ENCODE measurements at regions not wholly inside any gene's neighbourhood (a gene's known extent, or its start where the extent isn't known, plus 50 kb on each side); places are given as distances from the start of the nearest gene placed in this dataset.

GRCh38 chr18:40016405-40016804 is 1938.6 kb upstream of the PIK3C3 start:
- Histone ChIP-seq H3K4me3 (no peak overlapping the region), H3K4me1 (no peaks in the 10 kb centered on the region), H3K36me3 (no peaks in the 10 kb centered on the region), H3K9me3 (no peaks in the 10 kb centered on the region), H3K27me3 (no peaks in the 10 kb centered on the region), H3K27ac (no peak overlapping the region)
- ATAC-seq (no peak), DNase-seq (no peak)
- 85 to 96% (median 92%) methylated on average over 1 of the region's 1 CpG for WGBS, 4 donors
- no peak for TF ChIP-seq POLR2A (IDR thresholded peaks at IDR 0.05)
- TF ChIP-seq, protein P1, sequence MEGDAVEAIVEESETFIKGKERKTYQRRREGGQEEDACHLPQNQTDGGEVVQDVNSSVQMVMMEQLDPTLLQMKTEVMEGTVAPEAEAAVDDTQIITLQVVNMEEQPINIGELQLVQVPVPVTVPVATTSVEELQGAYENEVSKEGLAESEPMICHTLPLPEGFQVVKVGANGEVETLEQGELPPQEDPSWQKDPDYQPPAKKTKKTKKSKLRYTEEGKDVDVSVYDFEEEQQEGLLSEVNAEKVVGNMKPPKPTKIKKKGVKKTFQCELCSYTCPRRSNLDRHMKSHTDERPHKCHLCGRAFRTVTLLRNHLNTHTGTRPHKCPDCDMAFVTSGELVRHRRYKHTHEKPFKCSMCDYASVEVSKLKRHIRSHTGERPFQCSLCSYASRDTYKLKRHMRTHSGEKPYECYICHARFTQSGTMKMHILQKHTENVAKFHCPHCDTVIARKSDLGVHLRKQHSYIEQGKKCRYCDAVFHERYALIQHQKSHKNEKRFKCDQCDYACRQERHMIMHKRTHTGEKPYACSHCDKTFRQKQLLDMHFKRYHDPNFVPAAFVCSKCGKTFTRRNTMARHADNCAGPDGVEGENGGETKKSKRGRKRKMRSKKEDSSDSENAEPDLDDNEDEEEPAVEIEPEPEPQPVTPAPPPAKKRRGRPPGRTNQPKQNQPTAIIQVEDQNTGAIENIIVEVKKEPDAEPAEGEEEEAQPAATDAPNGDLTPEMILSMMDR (IDR thresholded peaks at IDR 0.05), result no peak
- intact Hi-C loops (cut with DNase I), result no loop called here

GRCh38 chr18:40013001-40013609 is 1941.9 kb upstream of the PIK3C3 start:
- Histone ChIP-seq H3K27ac (no peak overlapping the region), H3K4me3 (no peak overlapping the region), H3K27me3 (no peaks in the 10 kb centered on the region), H3K9me3 (no peaks in the 10 kb centered on the region), H3K36me3 (no peaks in the 10 kb centered on the region), H3K4me1 (no peaks in the 10 kb centered on the region)
- TF ChIP-seq, protein P1 (IDR thresholded peaks at IDR 0.05), result no peak
- TF ChIP-seq POLR2A (IDR thresholded peaks at IDR 0.05), result no peak
- intact Hi-C loops (cut with DNase I), result no loop called here
- DNase-seq, result no peak
- no peak for ATAC-seq

GRCh38 chr18:40011201-40011600 is 1943.8 kb upstream of the PIK3C3 start:
- no peaks in the 10 kb centered on the region for H3K27me3 ChIP-seq
- no peak for TF ChIP-seq POLR2A (IDR thresholded peaks at IDR 0.05)
- TF ChIP-seq, protein P1 (IDR thresholded peaks at IDR 0.05), result no peak
- H3K4me1 ChIP-seq, result no peaks in the 10 kb centered on the region
- no peak for DNase-seq
- 83 to 94% (median 89%) methylated on average over 1 of the region's 1 CpG for WGBS, 4 donors
- no peak for ATAC-seq
- no peaks in the 10 kb centered on the region for H3K36me3 ChIP-seq
- no peak overlapping the region for H3K27ac ChIP-seq
- H3K4me3 ChIP-seq, result no peak overlapping the region
- no peaks in the 10 kb centered on the region for H3K9me3 ChIP-seq
- intact Hi-C loops (cut with DNase I), result no loop called here

DNA sequence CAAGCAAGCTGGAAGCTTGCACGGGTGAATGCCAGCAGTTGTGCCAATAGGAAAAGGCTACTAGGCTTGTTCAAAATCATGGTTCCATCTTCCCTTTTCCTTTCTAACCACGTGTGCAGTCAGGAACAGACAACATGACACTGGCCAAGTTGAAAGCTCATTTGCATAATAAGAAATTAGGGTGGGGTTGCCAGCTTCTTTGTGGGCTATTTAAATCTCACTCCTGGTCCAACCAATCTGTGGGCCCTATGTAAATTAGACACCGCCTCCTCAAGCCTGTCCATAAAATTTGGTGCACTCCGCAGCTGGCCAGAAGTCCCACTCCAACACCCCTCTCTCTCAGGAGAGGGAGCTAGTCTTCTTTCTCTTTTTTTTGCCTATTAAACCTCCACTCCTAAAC is 1948.4 kb upstream of the PIK3C3 start:
- Histone ChIP-seq H3K27ac (no peak overlapping the region), H3K4me1 (no peaks in the 10 kb centered on the region), H3K4me3 (no peak overlapping the region), H3K36me3 (no peaks in the 10 kb centered on the region), H3K27me3 (no peaks in the 10 kb centered on the region), H3K9me3 (no peaks in the 10 kb centered on the region)
- intact Hi-C loops (cut with DNase I), result no loop called here
- ATAC-seq, result no peak
- no peak for DNase-seq
- 62 to 72% (median 66%) methylated on average over 4 of the region's 4 CpGs for WGBS, 4 donors
- TF ChIP-seq POLR2A (IDR thresholded peaks at IDR 0.05), result no peak
- TF ChIP-seq, protein P1 (IDR thresholded peaks at IDR 0.05), result no peak
